ENCODE measurements at regions not wholly inside any gene's neighbourhood (a gene's known extent, or its start where the extent isn't known, plus 50 kb on each side); places are given as distances from the start of the nearest gene placed in this dataset.

- no peak for DNase-seq
- no peak overlapping the region for H3K27ac ChIP-seq
- in situ Hi-C loops (cut with HindIII; ENCODE audit: low pct_ligation_motif_present, low sequenced_read_pairs), result no loop called here
- no peak overlapping the region for H3K4me3 ChIP-seq (ENCODE audit: low read depth, low read length)
- TF ChIP-seq, protein P1, sequence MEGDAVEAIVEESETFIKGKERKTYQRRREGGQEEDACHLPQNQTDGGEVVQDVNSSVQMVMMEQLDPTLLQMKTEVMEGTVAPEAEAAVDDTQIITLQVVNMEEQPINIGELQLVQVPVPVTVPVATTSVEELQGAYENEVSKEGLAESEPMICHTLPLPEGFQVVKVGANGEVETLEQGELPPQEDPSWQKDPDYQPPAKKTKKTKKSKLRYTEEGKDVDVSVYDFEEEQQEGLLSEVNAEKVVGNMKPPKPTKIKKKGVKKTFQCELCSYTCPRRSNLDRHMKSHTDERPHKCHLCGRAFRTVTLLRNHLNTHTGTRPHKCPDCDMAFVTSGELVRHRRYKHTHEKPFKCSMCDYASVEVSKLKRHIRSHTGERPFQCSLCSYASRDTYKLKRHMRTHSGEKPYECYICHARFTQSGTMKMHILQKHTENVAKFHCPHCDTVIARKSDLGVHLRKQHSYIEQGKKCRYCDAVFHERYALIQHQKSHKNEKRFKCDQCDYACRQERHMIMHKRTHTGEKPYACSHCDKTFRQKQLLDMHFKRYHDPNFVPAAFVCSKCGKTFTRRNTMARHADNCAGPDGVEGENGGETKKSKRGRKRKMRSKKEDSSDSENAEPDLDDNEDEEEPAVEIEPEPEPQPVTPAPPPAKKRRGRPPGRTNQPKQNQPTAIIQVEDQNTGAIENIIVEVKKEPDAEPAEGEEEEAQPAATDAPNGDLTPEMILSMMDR (IDR thresholded peaks at IDR 0.05; ENCODE audit: low read depth, low read length, missing control alignments), result no peak
- H3K27me3 ChIP-seq (replicated peaks), result no peaks in the 10 kb centered on the region
- H3K36me3 ChIP-seq (replicated peaks), result no peaks in the 10 kb centered on the region
Observed at GRCh38 chr10:61321041-61321857, 131.9 kb downstream of the TMEM26 start.

GRCh38 chr10:61320257-61320587 is 133.0 kb downstream of the TMEM26 start:
- in situ Hi-C loops (cut with HindIII; ENCODE audit: low pct_ligation_motif_present, low sequenced_read_pairs), result no loop called here
- TF ChIP-seq, protein P1 (IDR thresholded peaks at IDR 0.05; ENCODE audit: low read depth, low read length, missing control alignments), result no peak
- no peak for DNase-seq
- no peaks in the 10 kb centered on the region for H3K36me3 ChIP-seq (replicated peaks)
- H3K4me3 ChIP-seq (ENCODE audit: low read depth, low read length), result no peak overlapping the region
- H3K27me3 ChIP-seq (replicated peaks), result no peaks in the 10 kb centered on the region
- no peak overlapping the region for H3K27ac ChIP-seq

GRCh38 chr10:61319386-61320256 is 133.6 kb downstream of the TMEM26 start:
- H3K4me3 ChIP-seq (ENCODE audit: low read depth, low read length), result no peak overlapping the region
- no peaks in the 10 kb centered on the region for H3K36me3 ChIP-seq (replicated peaks)
- no peaks in the 10 kb centered on the region for H3K27me3 ChIP-seq (replicated peaks)
- H3K27ac ChIP-seq, result no peak overlapping the region
- DNase-seq, result no peak
- in situ Hi-C loops (cut with HindIII; ENCODE audit: low pct_ligation_motif_present, low sequenced_read_pairs), result no loop called here
- TF ChIP-seq, protein P1 (IDR thresholded peaks at IDR 0.05; ENCODE audit: low read depth, low read length, missing control alignments), result no peak

DNA sequence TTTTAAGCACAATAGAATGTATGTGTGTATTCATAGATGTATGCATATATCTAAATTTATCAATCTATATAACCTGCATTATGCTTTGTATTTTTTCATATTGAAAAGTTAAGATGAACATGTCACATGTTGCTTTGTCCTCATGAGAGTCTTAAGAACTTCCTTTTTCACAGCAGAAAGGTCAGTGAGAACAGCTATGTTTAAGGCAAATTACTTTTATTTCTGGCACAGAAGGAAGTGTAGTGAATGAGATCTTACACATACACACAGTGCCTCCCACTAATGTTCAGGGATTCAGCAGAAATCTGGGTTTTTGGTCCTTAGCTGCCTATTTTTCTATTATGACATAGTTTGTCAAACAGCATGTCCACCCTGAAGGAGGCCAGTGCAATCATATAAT is 134.8 kb downstream of the TMEM26 start:
- in situ Hi-C loops (cut with HindIII; ENCODE audit: low pct_ligation_motif_present, low sequenced_read_pairs), result no loop called here
- H3K27ac ChIP-seq, result no peak overlapping the region
- TF ChIP-seq, protein P1 (IDR thresholded peaks at IDR 0.05; ENCODE audit: low read depth, low read length, missing control alignments), result no peak
- H3K4me3 ChIP-seq (ENCODE audit: low read depth, low read length), result no peak overlapping the region
- H3K36me3 ChIP-seq (replicated peaks), result no peaks in the 10 kb centered on the region
- H3K27me3 ChIP-seq (replicated peaks), result no peaks in the 10 kb centered on the region
- DNase-seq, result no peak

DNA sequence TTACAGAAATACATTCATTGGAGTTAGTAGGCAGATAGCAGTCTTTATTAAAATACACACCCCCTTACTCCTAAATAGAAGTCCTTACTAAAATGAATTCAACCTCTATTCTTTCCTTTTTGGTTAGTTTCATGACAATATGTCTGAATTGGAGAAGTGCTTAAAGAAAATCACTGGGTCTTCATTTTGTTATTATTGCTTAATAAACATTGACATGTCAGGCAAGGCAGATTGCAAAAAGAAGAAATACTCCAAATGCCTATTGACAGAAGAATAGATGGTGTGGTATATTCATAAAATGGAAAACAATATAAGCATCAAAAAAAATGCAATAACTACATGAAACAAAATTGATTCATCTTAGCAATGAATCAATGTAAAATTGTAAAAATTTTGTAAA is 135.5 kb downstream of the TMEM26 start:
- Histone ChIP-seq H3K27ac (no peak overlapping the region), H3K36me3 (replicated peaks) (no peaks in the 10 kb centered on the region), H3K4me3 (ENCODE audit: low read depth, low read length) (no peak overlapping the region), H3K27me3 (replicated peaks) (no peaks in the 10 kb centered on the region)
- in situ Hi-C loops (cut with HindIII; ENCODE audit: low pct_ligation_motif_present, low sequenced_read_pairs), result no loop called here
- TF ChIP-seq, protein P1 (IDR thresholded peaks at IDR 0.05; ENCODE audit: low read depth, low read length, missing control alignments), result no peak
- no peak for DNase-seq
